Panc1 (cell line): ENCODE measurements at regions not wholly inside any gene's neighbourhood (a gene's known extent, or its start where the extent isn't known, plus 50 kb on each side); places are given as distances from the start of the nearest gene placed in this dataset.

ENCODE experiments used
- ATAC-seq: fragments of 200-7000 bp; cut with Tn5 transposase; 2 replicates; pipeline ENCODE4 v1.9.1; 2020; ENCODE audit warnings: mild to moderate bottlenecking, moderate library complexity
- BruUV-seq: library from RNA; stranded (reverse); fragments of 400-500 nt; replicated peaks from 2 replicates; lab custom pipeline; 2021; lab: Mats Ljungman, UMichigan
- CTCF ChIA-PET: fragments of 300-600 bp; sonication (Branson Sonifier 250); formaldehyde crosslinking; loops from one replicate; lab custom pipeline; 2022; ENCODE audit warnings: antibody characterized with exemption; lab: Charles Lee
- POLR2A ChIA-PET: fragments of 300-600 bp; sonication (Branson Sonifier 250); formaldehyde crosslinking; loops from one replicate; lab custom pipeline; 2022; ENCODE audit warnings: antibody characterized with exemption; lab: Charles Lee
- DNase-seq: peaks from one replicate; pipeline ENCODE4 v3.0.0-alpha.2; 2010; ENCODE audit warnings: low read depth, low spot score
- H3K27ac ChIP-seq: 2 replicates; pipeline ENCODE4 v1.5.1; 2011; ENCODE audit warnings: mild to moderate bottlenecking, low read length, inconsistent platforms
- H3K27me3 ChIP-seq: fragments of 200-500 bp; sonication (Bioruptor generic); 2 replicates; pipeline ENCODE4 v1.6.0; 2014; ENCODE audit warnings: low read length, inconsistent platforms; ENCODE audit not compliant: control insufficient read depth, insufficient read depth
- H3K36me3 ChIP-seq: fragments of 200-500 bp; sonication (Bioruptor generic); 2 replicates; pipeline ENCODE4 v1.5.1; 2014; ENCODE audit warnings: inconsistent platforms, mild to moderate bottlenecking, low read length, moderate library complexity; ENCODE audit not compliant: control insufficient read depth, insufficient read depth
- H3K4me1 ChIP-seq: 2 replicates; pipeline ENCODE4 v1.5.1; 2011; ENCODE audit warnings: inconsistent platforms, mild to moderate bottlenecking, low read length, moderate library complexity; ENCODE audit not compliant: control insufficient read depth, insufficient read depth
- H3K4me3 ChIP-seq, 2 experiments: 2 replicates each; pipeline ENCODE4 v1.5.1; 2011 to 2012; ENCODE audit warnings: low read depth in 2 of 2, low read length in 2 of 2, mild to moderate bottlenecking in 2 of 2, inconsistent platforms in 1 of 2, moderate library complexity in 1 of 2
- H3K9me3 ChIP-seq: fragments of 200-500 bp; sonication (Bioruptor generic); 2 replicates; pipeline ENCODE4 v1.5.1; 2014; ENCODE audit warnings: low read depth, mild to moderate bottlenecking, inconsistent platforms, low read length, moderate library complexity; ENCODE audit not compliant: control insufficient read depth, insufficient read depth
- CTCF ChIP-seq: fragments of 450-650 bp; IDR thresholded peaks from 2 replicates; pipeline ENCODE4 v1.5.1; 2017; ENCODE audit warnings: mild to moderate bottlenecking
- POLR2AphosphoS5 ChIP-seq: IDR thresholded peaks from 2 replicates; pipeline ENCODE4 v1.6.1; 2012; ENCODE audit warnings: mild to moderate bottlenecking, low read depth, low read length, moderate library complexity
- REST ChIP-seq, 2 experiments: IDR thresholded peaks; 2 replicates each; pipeline ENCODE4 v1.6.1; 2011 to 2012; ENCODE audit warnings: low read depth in 2 of 2, control low read depth in 1 of 2, low read length in 1 of 2, mild to moderate bottlenecking in 1 of 2, moderate library complexity in 1 of 2; ENCODE audit not compliant: insufficient read depth in 1 of 2
- SIN3A ChIP-seq: IDR thresholded peaks from 2 replicates; pipeline ENCODE4 v1.6.1; 2012; ENCODE audit warnings: low read depth, mild to moderate bottlenecking, low read length, moderate library complexity, borderline replicate concordance; ENCODE audit not compliant: insufficient read depth
- TCF7L2 ChIP-seq: IDR thresholded peaks from 2 replicates; pipeline ENCODE4 v1.6.1; 2011; ENCODE audit warnings: mild to moderate bottlenecking, low read depth, low read length, inconsistent platforms
- in situ Hi-C: cut with HindIII; loops from 2 replicates; pipeline ENCODE4 v1.10.0; 2016; ENCODE audit warnings: low sequenced_read_pairs, low pct_unique_long_range_greater_than_20kb
- intact Hi-C: fragments of 100-400 bp; cut with micrococcal nuclease; formaldehyde crosslinking; loops from one replicate; pipeline ENCODE4 v1.10.0; 2022; ENCODE audit not compliant: unreplicated experiment

GRCh38 chr2:109686921-109687320, 72.8 kb downstream of the SOWAHC start:
- Histone ChIP-seq H3K27me3 (no peaks in the 10 kb centered on the region), H3K27ac (no peak overlapping the region), H3K4me1 (no peaks in the 10 kb centered on the region), H3K36me3 (no peaks in the 10 kb centered on the region), H3K4me3 (no peak overlapping the region), H3K9me3 (no peaks in the 10 kb centered on the region)
- in situ Hi-C loops (no loop called here), intact Hi-C loops (no loop called here)
- no peak for ATAC-seq
- ChIA-PET CTCF (no interaction called here), POLR2A (no interaction called here)
- no TSS peak for BruUV-seq
- no peak for DNase-seq
- TF ChIP-seq CTCF (no peak), REST (IDR thresholded peaks at IDR 0.05; ENCODE audit: insufficient read depth in 1 of 2, low read depth in 2 of 2, low read length in 1 of 2) (no peak), TCF7L2 (no peak), SIN3A (no peak), POLR2AphosphoS5 (no peak)

- CTCF ChIA-PET = interaction anchor here (0.6 kb wide), 1 partner anchor 10 kb away, joined by 3 read pairs; no protein-coding TSS in a partner anchor
- BruUV-seq = no TSS peak
- Histone ChIP-seq H3K27ac (no peak overlapping the region), H3K4me1 (no peaks in the 10 kb centered on the region), H3K27me3 (no peaks in the 10 kb centered on the region), H3K4me3 (no peak overlapping the region), H3K9me3 (no peaks in the 10 kb centered on the region), H3K36me3 (no peaks in the 10 kb centered on the region)
- no peak for DNase-seq
- no peak for TF ChIP-seq POLR2AphosphoS5
- TF ChIP-seq REST (IDR thresholded peaks at IDR 0.05; ENCODE audit: insufficient read depth in 1 of 2, low read depth in 2 of 2, low read length in 1 of 2) = no peak
- no peak for TF ChIP-seq CTCF
- TF ChIP-seq TCF7L2 = no peak
- TF ChIP-seq SIN3A = no peak
- intact Hi-C loops = no loop called here
- in situ Hi-C loops = no loop called here
- ATAC-seq = no peak
- POLR2A ChIA-PET = interaction anchor here (0.6 to 0.7 kb wide), 2 partner anchors 45 to 80 kb away, joined by 3 to 4 read pairs; no protein-coding TSS in a partner anchor
These were observed 75.2 kb downstream of the SOWAHC start for GRCh38 chr2:109689182-109689930.
